Head of caudate nucleus (tissue), 42 donors: ENCODE measurements at regions not wholly inside any gene's neighbourhood (a gene's known extent, or its start where the extent isn't known, plus 50 kb on each side); places are given as distances from the start of the nearest gene placed in this dataset.
A peak's percentile ranks its signal among the peaks of the same experiment; 100 is the strongest.

Experiments used
- DNase-seq, 42 donors: peaks; one replicate each; pipeline versions ENCODE4 v3.0.0 to v3.0.0-alpha.2; 2020 to 2021; ENCODE audit warnings: mixed read lengths in 7 of 42
- intact Hi-C: fragments of 100-400 bp; cut with DNase I; formaldehyde crosslinking; loops from one replicate; pipeline ENCODE4 v1.15.0; 2022

- no peak for DNase-seq
- intact Hi-C loops: no loop called here
Measured at GRCh38 chr11:134705858-134706257, 293.8 kb upstream of the B3GAT1 start.

- DNase-seq: no peak
- intact Hi-C loops: no loop called here
Measured at GRCh38 chr11:134702827-134703226, 290.8 kb upstream of the B3GAT1 start.

- DNase-seq: no peak
- intact Hi-C loops: no loop called here
Measured at GRCh38 chr11:134701564-134702165, 289.6 kb upstream of the B3GAT1 start.

GRCh38 chr11:134700101-134700640 is 288.1 kb upstream of the B3GAT1 start:
- intact Hi-C loops: no loop called here
- no peak for DNase-seq

- DNase-seq: no peak
- intact Hi-C loops: no loop called here
Measured at GRCh38 chr11:134696455-134696854, 284.4 kb upstream of the B3GAT1 start.

- intact Hi-C loops: no loop called here
- DNase-seq: no peak
Measured at GRCh38 chr11:134691985-134692384, 279.9 kb upstream of the B3GAT1 start.

- DNase-seq: peak in 4 of 42 donors; percentile 15 to 65 (median 24)
- intact Hi-C loops: no loop called here
Measured at GRCh38 chr11:134691295-134691873, 279.3 kb upstream of the B3GAT1 start.

- intact Hi-C loops: no loop called here
- DNase-seq: peak in 1 of 42 donors; percentile 18
Measured at GRCh38 chr11:134689886-134690285, 277.8 kb upstream of the B3GAT1 start.

GRCh38 chr11:134687548-134687947 is 275.5 kb upstream of the B3GAT1 start:
- DNase-seq: no peak
- intact Hi-C loops: no loop called here

- DNase-seq: peak in 1 of 42 donors; percentile 42
- intact Hi-C loops: no loop called here
Measured at GRCh38 chr11:134686460-134687061, 274.5 kb upstream of the B3GAT1 start.

- intact Hi-C loops: no loop called here
- peak in 1 of 42 donors; percentile 27 for DNase-seq
Measured at GRCh38 chr11:134685793-134686380, 273.8 kb upstream of the B3GAT1 start.

- intact Hi-C loops: no loop called here
- DNase-seq: peak in 1 of 42 donors; percentile 35
Measured at GRCh38 chr11:134684576-134684975, 272.5 kb upstream of the B3GAT1 start.

- no peak for DNase-seq
- intact Hi-C loops: no loop called here
Measured at GRCh38 chr11:134683860-134684259, 271.8 kb upstream of the B3GAT1 start.

GRCh38 chr11:134682577-134682976 is 270.5 kb upstream of the B3GAT1 start:
- intact Hi-C loops: no loop called here
- DNase-seq: peak in 1 of 42 donors; percentile 32

- peak in 2 of 42 donors; percentile 15 to 26 for DNase-seq
- intact Hi-C loops: no loop called here
Measured at GRCh38 chr11:134679592-134679991, 267.6 kb upstream of the B3GAT1 start.

GRCh38 chr11:134678744-134679143 is 266.7 kb upstream of the B3GAT1 start:
- peak in 1 of 42 donors; percentile 38 for DNase-seq
- intact Hi-C loops: no loop called here

GRCh38 chr11:134677891-134678551 is 266.0 kb upstream of the B3GAT1 start:
- intact Hi-C loops: no loop called here
- peak in 1 of 42 donors; percentile 37 for DNase-seq

GRCh38 chr11:134677397-134677822 is 265.4 kb upstream of the B3GAT1 start:
- intact Hi-C loops: no loop called here
- peak in 4 of 42 donors; percentile 0 to 36 (median 21) for DNase-seq

- DNase-seq: peak in 4 of 42 donors; percentile 2 to 36 (median 22)
- intact Hi-C loops: no loop called here
Measured at GRCh38 chr11:134676516-134677287, 264.7 kb upstream of the B3GAT1 start.
